ENCODE measurements at regions not wholly inside any gene's neighbourhood (a gene's known extent, or its start where the extent isn't known, plus 50 kb on each side); places are given as distances from the start of the nearest gene placed in this dataset.

DNA sequence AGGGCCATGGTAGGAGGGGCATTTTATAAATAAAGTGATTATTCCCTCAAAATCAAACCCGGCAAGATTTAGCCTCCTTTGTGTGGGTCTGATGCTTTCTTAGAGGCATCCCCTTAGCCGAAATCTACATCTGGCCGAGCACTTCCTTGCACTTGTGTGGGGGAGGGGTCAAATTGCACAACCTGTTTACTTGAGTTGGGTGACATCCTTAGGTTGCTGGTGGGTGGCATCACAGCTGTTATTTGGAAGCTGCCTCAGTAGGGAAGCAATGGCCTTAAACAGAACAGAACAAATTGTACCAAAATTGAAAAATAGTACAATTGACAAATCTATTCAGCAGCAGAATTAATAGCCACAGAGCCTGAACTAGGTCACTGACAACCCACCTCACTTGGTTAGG, 546.1 kb downstream of the SNAPC1 start:
- no peak for TF ChIP-seq POLR2A (IDR thresholded peaks at IDR 0.05)
- TF ChIP-seq, protein P1, sequence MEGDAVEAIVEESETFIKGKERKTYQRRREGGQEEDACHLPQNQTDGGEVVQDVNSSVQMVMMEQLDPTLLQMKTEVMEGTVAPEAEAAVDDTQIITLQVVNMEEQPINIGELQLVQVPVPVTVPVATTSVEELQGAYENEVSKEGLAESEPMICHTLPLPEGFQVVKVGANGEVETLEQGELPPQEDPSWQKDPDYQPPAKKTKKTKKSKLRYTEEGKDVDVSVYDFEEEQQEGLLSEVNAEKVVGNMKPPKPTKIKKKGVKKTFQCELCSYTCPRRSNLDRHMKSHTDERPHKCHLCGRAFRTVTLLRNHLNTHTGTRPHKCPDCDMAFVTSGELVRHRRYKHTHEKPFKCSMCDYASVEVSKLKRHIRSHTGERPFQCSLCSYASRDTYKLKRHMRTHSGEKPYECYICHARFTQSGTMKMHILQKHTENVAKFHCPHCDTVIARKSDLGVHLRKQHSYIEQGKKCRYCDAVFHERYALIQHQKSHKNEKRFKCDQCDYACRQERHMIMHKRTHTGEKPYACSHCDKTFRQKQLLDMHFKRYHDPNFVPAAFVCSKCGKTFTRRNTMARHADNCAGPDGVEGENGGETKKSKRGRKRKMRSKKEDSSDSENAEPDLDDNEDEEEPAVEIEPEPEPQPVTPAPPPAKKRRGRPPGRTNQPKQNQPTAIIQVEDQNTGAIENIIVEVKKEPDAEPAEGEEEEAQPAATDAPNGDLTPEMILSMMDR (IDR thresholded peaks at IDR 0.05) = no peak
- H3K27me3 ChIP-seq = no peaks in the 10 kb centered on the region
- H3K9me3 ChIP-seq = no peaks in the 10 kb centered on the region
- H3K27ac ChIP-seq = no peak overlapping the region
- H3K36me3 ChIP-seq (ENCODE audit: low read depth, missing control alignments) = no peaks in the 10 kb centered on the region
- DNase-seq = no peak
- no peaks in the 10 kb centered on the region for H3K4me1 ChIP-seq
- no peak overlapping the region for H3K4me3 ChIP-seq
- 74 to 78% methylated on average over 3 of the region's 3 CpGs for WGBS, 2 donors
- intact Hi-C loops (cut with DNase I; ENCODE audit: low total_unique reads) = no loop called here

- TF ChIP-seq, protein P1 (IDR thresholded peaks at IDR 0.05) = no peak
- TF ChIP-seq POLR2A (IDR thresholded peaks at IDR 0.05) = no peak
- WGBS, 2 donors = 44 to 45% methylated on average over 4 of the region's 4 CpGs
- intact Hi-C loops (cut with DNase I; ENCODE audit: low total_unique reads) = no loop called here
- DNase-seq = no peak
- H3K4me3 ChIP-seq = no peak overlapping the region
- no peak overlapping the region for H3K27ac ChIP-seq
- H3K27me3 ChIP-seq = no peaks in the 10 kb centered on the region
- no peaks in the 10 kb centered on the region for H3K9me3 ChIP-seq
- no peaks in the 10 kb centered on the region for H3K4me1 ChIP-seq
- H3K36me3 ChIP-seq (ENCODE audit: low read depth, missing control alignments) = no peaks in the 10 kb centered on the region
Measured at GRCh38 chr14:62308891-62309290, 546.7 kb downstream of the SNAPC1 start.

DNA sequence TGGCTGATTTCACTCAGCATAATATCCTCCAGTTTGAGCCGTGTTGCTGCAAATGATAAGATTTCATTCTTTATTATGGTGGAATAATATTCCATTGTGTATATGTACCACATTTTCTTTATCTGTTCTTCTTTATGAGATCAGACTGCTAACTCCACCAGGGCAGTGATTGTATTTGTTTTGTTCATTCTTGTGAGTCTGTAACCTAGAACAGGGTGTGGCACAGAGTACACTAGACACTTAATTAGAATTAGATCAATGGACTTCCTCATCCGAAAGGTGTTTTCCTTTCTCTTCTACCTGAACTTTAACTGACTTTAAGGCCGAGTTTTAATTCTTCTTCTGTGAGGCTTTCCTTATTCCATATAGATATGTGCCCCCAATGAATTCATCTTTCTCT, 551.0 kb downstream of the SNAPC1 start:
- no peaks in the 10 kb centered on the region for H3K36me3 ChIP-seq (ENCODE audit: low read depth, missing control alignments)
- no peak overlapping the region for H3K4me3 ChIP-seq
- 89 to 91% methylated on average over 3 of the region's 3 CpGs for WGBS, 2 donors
- intact Hi-C loops (cut with DNase I; ENCODE audit: low total_unique reads) = no loop called here
- no peak for DNase-seq
- TF ChIP-seq POLR2A (IDR thresholded peaks at IDR 0.05) = no peak
- TF ChIP-seq, protein P1 (IDR thresholded peaks at IDR 0.05) = no peak
- no peak overlapping the region for H3K27ac ChIP-seq
- no peaks in the 10 kb centered on the region for H3K9me3 ChIP-seq
- no peaks in the 10 kb centered on the region for H3K4me1 ChIP-seq
- H3K27me3 ChIP-seq = no peaks in the 10 kb centered on the region

- TF ChIP-seq POLR2A (IDR thresholded peaks at IDR 0.05) = no peak
- TF ChIP-seq, protein P1 (IDR thresholded peaks at IDR 0.05) = no peak
- H3K36me3 ChIP-seq (ENCODE audit: low read depth, missing control alignments) = no peaks in the 10 kb centered on the region
- no peaks in the 10 kb centered on the region for H3K9me3 ChIP-seq
- DNase-seq = no peak
- no peak overlapping the region for H3K4me3 ChIP-seq
- no peak overlapping the region for H3K27ac ChIP-seq
- H3K27me3 ChIP-seq = no peaks in the 10 kb centered on the region
- WGBS, 2 donors = 85 to 88% methylated on average over 2 of the region's 2 CpGs
- H3K4me1 ChIP-seq = no peaks in the 10 kb centered on the region
- intact Hi-C loops (cut with DNase I; ENCODE audit: low total_unique reads) = no loop called here
Measured at GRCh38 chr14:62314221-62314620, 552.0 kb downstream of the SNAPC1 start.

DNA sequence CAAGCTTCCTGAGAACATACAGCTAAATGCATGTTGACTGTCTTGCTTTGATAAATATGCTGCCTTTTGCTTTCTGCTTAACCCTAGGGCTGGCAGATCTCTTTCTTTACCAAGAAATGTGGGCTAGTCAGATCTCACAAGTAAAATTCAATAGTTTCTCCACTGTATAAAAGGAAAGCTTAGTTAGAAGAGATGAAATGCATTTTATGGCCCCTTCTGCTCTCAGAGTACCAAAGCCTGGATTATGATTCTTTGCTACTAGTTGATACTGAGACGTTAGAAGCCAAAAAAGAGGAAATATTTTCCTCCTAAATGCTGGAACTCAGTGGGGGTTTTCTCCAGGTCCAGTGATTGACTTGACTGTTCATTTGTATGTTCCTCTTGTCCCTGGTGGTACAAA, 552.7 kb downstream of the SNAPC1 start:
- H3K9me3 ChIP-seq = no peaks in the 10 kb centered on the region
- 57 to 60% methylated on average over 1 of the region's 1 CpG for WGBS, 2 donors
- H3K4me1 ChIP-seq = no peaks in the 10 kb centered on the region
- intact Hi-C loops (cut with DNase I; ENCODE audit: low total_unique reads) = no loop called here
- no peak for DNase-seq
- H3K4me3 ChIP-seq = no peak overlapping the region
- H3K27me3 ChIP-seq = no peaks in the 10 kb centered on the region
- TF ChIP-seq POLR2A (IDR thresholded peaks at IDR 0.05) = no peak
- TF ChIP-seq, protein P1 (IDR thresholded peaks at IDR 0.05) = no peak
- no peak overlapping the region for H3K27ac ChIP-seq
- H3K36me3 ChIP-seq (ENCODE audit: low read depth, missing control alignments) = no peaks in the 10 kb centered on the region

Measured in testis (tissue), 2 donors.